ENCODE measurements at regions not wholly inside any gene's neighbourhood (a gene's known extent, or its start where the extent isn't known, plus 50 kb on each side); places are given as distances from the start of the nearest gene placed in this dataset.

DNA sequence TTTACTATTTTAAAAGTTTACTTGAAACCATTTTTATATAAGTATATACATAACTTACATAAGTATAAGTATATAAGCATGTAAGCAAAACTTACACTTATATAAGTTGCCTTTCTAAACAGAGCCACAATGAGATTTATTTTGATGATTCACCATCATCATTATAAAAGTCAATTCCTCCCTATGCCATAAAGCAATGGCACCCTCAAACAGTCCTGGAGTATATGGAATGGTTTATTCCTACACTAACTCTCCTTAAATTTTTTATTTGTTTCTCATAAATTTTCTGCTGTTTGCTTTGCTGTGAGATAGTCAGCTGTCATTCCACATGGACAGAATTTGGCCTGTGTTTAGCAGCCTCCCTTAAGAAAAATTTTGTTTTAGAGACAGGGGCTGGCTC, 114.2 kb downstream of the NAB1 start:
- Histone ChIP-seq H3K4me1 (peaks cover 5% of the 10 kb centered on the region), H3K27ac (no peak overlapping the region), H3K4me3 (no peak overlapping the region), H3K27me3 (no peaks in the 10 kb centered on the region), H3K36me3 (replicated peaks in 1 of 2; ENCODE audit: insufficient read depth in 1 of 2, low read depth in 2 of 2) (no peaks in the 10 kb centered on the region), H3K9me3 (no peaks in the 10 kb centered on the region)
- TF ChIP-seq, protein P1, sequence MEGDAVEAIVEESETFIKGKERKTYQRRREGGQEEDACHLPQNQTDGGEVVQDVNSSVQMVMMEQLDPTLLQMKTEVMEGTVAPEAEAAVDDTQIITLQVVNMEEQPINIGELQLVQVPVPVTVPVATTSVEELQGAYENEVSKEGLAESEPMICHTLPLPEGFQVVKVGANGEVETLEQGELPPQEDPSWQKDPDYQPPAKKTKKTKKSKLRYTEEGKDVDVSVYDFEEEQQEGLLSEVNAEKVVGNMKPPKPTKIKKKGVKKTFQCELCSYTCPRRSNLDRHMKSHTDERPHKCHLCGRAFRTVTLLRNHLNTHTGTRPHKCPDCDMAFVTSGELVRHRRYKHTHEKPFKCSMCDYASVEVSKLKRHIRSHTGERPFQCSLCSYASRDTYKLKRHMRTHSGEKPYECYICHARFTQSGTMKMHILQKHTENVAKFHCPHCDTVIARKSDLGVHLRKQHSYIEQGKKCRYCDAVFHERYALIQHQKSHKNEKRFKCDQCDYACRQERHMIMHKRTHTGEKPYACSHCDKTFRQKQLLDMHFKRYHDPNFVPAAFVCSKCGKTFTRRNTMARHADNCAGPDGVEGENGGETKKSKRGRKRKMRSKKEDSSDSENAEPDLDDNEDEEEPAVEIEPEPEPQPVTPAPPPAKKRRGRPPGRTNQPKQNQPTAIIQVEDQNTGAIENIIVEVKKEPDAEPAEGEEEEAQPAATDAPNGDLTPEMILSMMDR (IDR thresholded peaks at IDR 0.05) = no peak
- TF ChIP-seq POLR2A (IDR thresholded peaks at IDR 0.05) = no peak
- ATAC-seq = no peak
- intact Hi-C loops (cut with DNase I) = no loop called here
- DNase-seq = no peak

DNA sequence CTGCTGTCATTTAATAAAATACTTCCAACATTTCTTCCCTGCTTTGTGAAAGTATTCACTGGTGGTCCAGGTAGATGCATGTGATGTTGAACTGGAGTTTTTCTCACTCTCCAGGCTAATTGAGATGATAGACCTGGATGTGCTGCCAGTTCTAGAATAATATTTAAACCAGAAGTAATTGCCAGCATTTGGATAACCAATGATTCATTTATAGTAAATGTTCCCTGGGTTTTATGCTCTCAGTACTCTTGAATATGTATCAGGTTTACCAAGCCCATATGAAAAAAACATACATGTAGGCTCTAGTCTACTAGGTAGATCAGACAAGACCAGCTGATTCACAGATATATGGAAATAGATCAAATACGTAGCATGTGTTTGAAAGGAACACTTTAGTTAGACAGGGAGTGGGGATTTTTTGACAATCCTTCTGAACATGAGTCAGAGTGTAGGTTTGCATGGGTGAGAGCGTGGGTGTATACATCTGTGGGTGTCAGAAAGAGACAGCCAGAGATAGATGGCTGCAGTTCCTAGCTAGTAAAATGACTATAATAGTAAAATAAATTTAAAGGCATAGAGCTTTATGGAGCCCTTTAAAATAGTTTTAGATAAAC, 115.1 kb downstream of the NAB1 start:
- no peak overlapping the region for H3K27ac ChIP-seq
- H3K4me3 ChIP-seq = no peak overlapping the region
- DNase-seq (no peak), ATAC-seq (no peak)
- peaks cover 5% of the 10 kb centered on the region for H3K4me1 ChIP-seq
- no peaks in the 10 kb centered on the region for H3K36me3 ChIP-seq (replicated peaks in 1 of 2; ENCODE audit: insufficient read depth in 1 of 2, low read depth in 2 of 2)
- intact Hi-C loops (cut with DNase I) = no loop called here
- 66 to 89% methylated on average over 2 of the region's 2 CpGs for WGBS, 2 donors
- H3K9me3 ChIP-seq = no peaks in the 10 kb centered on the region
- TF ChIP-seq, protein P1 (IDR thresholded peaks at IDR 0.05) = no peak
- TF ChIP-seq POLR2A (IDR thresholded peaks at IDR 0.05) = no peak
- H3K27me3 ChIP-seq = no peaks in the 10 kb centered on the region

GRCh38 chr2:190765386-190766173, 115.0 kb upstream of the GLS start:
- DNase-seq (no peak), ATAC-seq (no peak)
- TF ChIP-seq, protein P1 (IDR thresholded peaks at IDR 0.05) = no peak
- no peak for TF ChIP-seq POLR2A (IDR thresholded peaks at IDR 0.05)
- H3K27ac ChIP-seq = no peak overlapping the region
- no peaks in the 10 kb centered on the region for H3K4me1 ChIP-seq
- no peak overlapping the region for H3K4me3 ChIP-seq
- H3K27me3 ChIP-seq = no peaks in the 10 kb centered on the region
- 86 to 87% methylated on average over 7 of the region's 7 CpGs for WGBS, 2 donors
- intact Hi-C loops (cut with DNase I) = no loop called here
- H3K9me3 ChIP-seq = no peaks in the 10 kb centered on the region
- H3K36me3 ChIP-seq (replicated peaks in 1 of 2; ENCODE audit: insufficient read depth in 1 of 2, low read depth in 2 of 2) = no peaks in the 10 kb centered on the region

GRCh38 chr2:190766174-190766572, 114.4 kb upstream of the GLS start:
- WGBS, 2 donors = 83 to 88% methylated on average over 3 of the region's 3 CpGs
- no peaks in the 10 kb centered on the region for H3K4me1 ChIP-seq
- no peak overlapping the region for H3K27ac ChIP-seq
- DNase-seq (no peak), ATAC-seq (no peak)
- no peaks in the 10 kb centered on the region for H3K36me3 ChIP-seq (replicated peaks in 1 of 2; ENCODE audit: insufficient read depth in 1 of 2, low read depth in 2 of 2)
- H3K27me3 ChIP-seq = no peaks in the 10 kb centered on the region
- TF ChIP-seq, protein P1 (IDR thresholded peaks at IDR 0.05) = no peak
- no peak for TF ChIP-seq POLR2A (IDR thresholded peaks at IDR 0.05)
- intact Hi-C loops (cut with DNase I) = no loop called here
- no peak overlapping the region for H3K4me3 ChIP-seq
- H3K9me3 ChIP-seq = no peaks in the 10 kb centered on the region

DNA sequence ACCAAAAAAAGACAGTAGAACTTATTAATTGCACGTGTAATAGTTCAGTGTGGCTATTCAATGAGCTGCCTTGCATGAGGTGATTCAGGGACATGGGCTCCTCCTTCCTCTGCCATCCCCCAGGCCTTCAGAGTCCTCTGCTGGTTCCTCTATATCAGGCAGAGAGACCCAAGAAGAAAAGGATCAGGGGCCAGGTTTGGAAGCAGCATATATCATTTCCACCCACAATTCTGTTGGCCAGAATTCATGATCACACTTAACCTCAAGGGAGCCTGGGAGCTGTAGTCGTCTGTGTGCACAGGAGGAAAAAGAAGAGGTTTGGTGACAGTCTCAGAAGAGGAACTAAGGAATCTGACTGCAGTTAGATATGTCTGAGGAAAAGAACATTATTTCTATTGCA, 114.0 kb upstream of the GLS start:
- TF ChIP-seq, protein P1 (IDR thresholded peaks at IDR 0.05) = no peak
- TF ChIP-seq POLR2A (IDR thresholded peaks at IDR 0.05) = no peak
- Histone ChIP-seq H3K27ac (no peak overlapping the region), H3K9me3 (no peaks in the 10 kb centered on the region), H3K27me3 (no peaks in the 10 kb centered on the region), H3K4me3 (no peak overlapping the region), H3K4me1 (no peaks in the 10 kb centered on the region), H3K36me3 (replicated peaks in 1 of 2; ENCODE audit: insufficient read depth in 1 of 2, low read depth in 2 of 2) (no peaks in the 10 kb centered on the region)
- intact Hi-C loops (cut with DNase I) = no loop called here
- 55 to 57% methylated on average over 2 of the region's 2 CpGs for WGBS, 2 donors
- ATAC-seq (no peak), DNase-seq (no peak)

All from body of pancreas (tissue), 4 donors.